GM12864 (cell line): ENCODE measurements at regions not wholly inside any gene's neighbourhood (a gene's known extent, or its start where the extent isn't known, plus 50 kb on each side); places are given as distances from the start of the nearest gene placed in this dataset.

Source experiments
- DNase-seq: peaks from one replicate; pipeline ENCODE4 v3.0.0-alpha.2; 2011; ENCODE audit warnings: low read depth
- H3K4me3 ChIP-seq: 2 replicates; pipeline ENCODE4 v1.5.1; 2011; ENCODE audit warnings: mild to moderate bottlenecking, low read depth, low read length, control low read depth
- CTCF ChIP-seq: IDR thresholded peaks from 2 replicates; pipeline ENCODE4 v1.5.1; 2011; ENCODE audit warnings: low read depth, mild to moderate bottlenecking, moderate library complexity, low read length, control low read depth, inconsistent platforms; ENCODE audit errors: missing control alignments

DNA sequence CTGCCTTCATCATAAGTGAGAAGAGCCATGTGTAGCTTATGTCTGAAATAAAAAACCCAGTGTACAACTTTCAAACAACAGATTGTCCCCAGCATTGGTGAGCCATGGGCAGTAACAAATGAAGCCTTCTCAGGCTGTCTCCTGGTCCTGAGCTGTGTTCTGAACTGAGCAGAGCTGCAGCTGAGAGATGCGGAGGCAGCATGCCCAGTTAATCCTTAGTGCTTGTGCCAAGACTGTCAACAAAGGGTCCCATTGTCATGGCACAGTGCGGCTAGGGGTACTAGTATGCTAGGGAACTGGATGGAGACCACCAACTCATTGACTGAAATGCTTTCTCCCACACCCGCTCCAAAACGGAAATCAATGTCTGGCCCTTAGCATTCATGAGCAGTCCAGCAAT, 154.3 kb downstream of the RMST start:
- TF ChIP-seq CTCF: no peak
- no peak for DNase-seq
- H3K4me3 ChIP-seq: no peak overlapping the region

- TF ChIP-seq CTCF: no peak
- H3K4me3 ChIP-seq: no peak overlapping the region
- DNase-seq: no peak
Measured at GRCh38 chr12:97628962-97629361, 166.4 kb downstream of the RMST start.

- no peak for DNase-seq
- TF ChIP-seq CTCF: no peak
- no peak overlapping the region for H3K4me3 ChIP-seq
Measured at GRCh38 chr12:97629382-97629781, 166.8 kb downstream of the RMST start.

GRCh38 chr12:97630356-97630755, 167.8 kb downstream of the RMST start:
- no peak for DNase-seq
- TF ChIP-seq CTCF: no peak
- H3K4me3 ChIP-seq: no peak overlapping the region

- no peak for TF ChIP-seq CTCF
- DNase-seq: no peak
- no peak overlapping the region for H3K4me3 ChIP-seq
Measured at GRCh38 chr12:97630875-97631274, 168.3 kb downstream of the RMST start.

- DNase-seq: no peak
- no peak overlapping the region for H3K4me3 ChIP-seq
- no peak for TF ChIP-seq CTCF
Measured at GRCh38 chr12:97637770-97638169, 175.2 kb downstream of the RMST start.

GRCh38 chr12:97638739-97639138, 176.1 kb downstream of the RMST start:
- no peak for DNase-seq
- H3K4me3 ChIP-seq: no peak overlapping the region
- TF ChIP-seq CTCF: no peak
